HL-60 (cell line): ENCODE measurements at regions not wholly inside any gene's neighbourhood (a gene's known extent, or its start where the extent isn't known, plus 50 kb on each side); places are given as distances from the start of the nearest gene placed in this dataset.

Experiments used
- DNase-seq, 2 experiments: peaks; one replicate each; pipeline ENCODE4 v3.0.0-alpha.2; 2010 to 2020; ENCODE audit warnings: low read depth in 1 of 2, low spot score in 1 of 2
- H3K27ac ChIP-seq: fragments of 250-450 bp; sonication (Bioruptor Pico); replicated peaks from 2 replicates; pipeline ENCODE4 v1.5.1; 2020; ENCODE audit warnings: mild to moderate bottlenecking, moderate library complexity
- H3K27me3 ChIP-seq: fragments of 250-450 bp; sonication (Bioruptor Pico); 2 replicates; pipeline ENCODE4 v1.5.1; 2021; ENCODE audit warnings: mild to moderate bottlenecking, moderate library complexity; ENCODE audit not compliant: insufficient read depth, poor library complexity, severe bottlenecking
- H3K4me3 ChIP-seq: replicated peaks from 2 replicates; pipeline ENCODE4 v1.5.1; 2011; ENCODE audit warnings: mild to moderate bottlenecking, control low read depth, low read length; ENCODE audit not compliant: insufficient read depth
- CTCF ChIP-seq: IDR thresholded peaks from one replicate; pipeline ENCODE4 v1.5.1; 2011; ENCODE audit warnings: low read length, control low read depth, inconsistent platforms; ENCODE audit not compliant: insufficient read depth
- GABPA ChIP-seq: IDR thresholded peaks from 2 replicates; pipeline ENCODE4 v1.6.1; 2012; ENCODE audit warnings: low read depth
- POLR2AphosphoS5 ChIP-seq: IDR thresholded peaks from 2 replicates; pipeline ENCODE4 v1.6.1; 2012; ENCODE audit warnings: low read depth
- REST ChIP-seq: IDR thresholded peaks from 2 replicates; pipeline ENCODE4 v1.6.1; 2012; ENCODE audit warnings: low read depth; ENCODE audit not compliant: insufficient replicate concordance
- SPI1 ChIP-seq: IDR thresholded peaks from 2 replicates; pipeline ENCODE4 v1.6.1; 2012; ENCODE audit warnings: low read depth, mild to moderate bottlenecking, borderline replicate concordance

GRCh38 chr13:79860791-79861190 lies 379.8 kb downstream of the NDFIP2 start:
- H3K27ac ChIP-seq, result no peak overlapping the region
- no peak overlapping the region for H3K4me3 ChIP-seq
- TF ChIP-seq GABPA (no peak), CTCF (no peak), SPI1 (no peak), POLR2AphosphoS5 (no peak), REST (no peak)
- DNase-seq, result no peak
- no peaks in the 10 kb centered on the region for H3K27me3 ChIP-seq

- Histone ChIP-seq H3K4me3 (no peak overlapping the region), H3K27ac (no peak overlapping the region), H3K27me3 (no peaks in the 10 kb centered on the region)
- DNase-seq, result no peak
- TF ChIP-seq GABPA, result no peak
- no peak for TF ChIP-seq POLR2AphosphoS5
- no peak for TF ChIP-seq REST
- TF ChIP-seq CTCF, result no peak
- no peak for TF ChIP-seq SPI1
Measured at GRCh38 chr13:79859756-79860155, 378.8 kb downstream of the NDFIP2 start.

GRCh38 chr13:79853251-79853650 lies 372.3 kb downstream of the NDFIP2 start:
- Histone ChIP-seq H3K27ac (no peak overlapping the region), H3K4me3 (no peak overlapping the region), H3K27me3 (no peaks in the 10 kb centered on the region)
- no peak for TF ChIP-seq POLR2AphosphoS5
- TF ChIP-seq SPI1, result no peak
- TF ChIP-seq GABPA, result no peak
- TF ChIP-seq CTCF, result no peak
- no peak for TF ChIP-seq REST
- no peak for DNase-seq
